Esophagus squamous epithelium (tissue), 5 donors: ENCODE measurements at regions not wholly inside any gene's neighbourhood (a gene's known extent, or its start where the extent isn't known, plus 50 kb on each side); places are given as distances from the start of the nearest gene placed in this dataset.

Source experiments
- DNase-seq: peaks from one replicate; lab custom pipeline; 2025; lab: John Stamatoyannopoulos, UW
- H3K27ac ChIP-seq, 4 donors: fragments of 200-600 bp; sonication (generic); one replicate each; pipeline ENCODE4 v1.5.1; 2016 to 2019; ENCODE audit warnings: mild to moderate bottlenecking in 1 of 4
- H3K27me3 ChIP-seq, 4 donors: fragments of 200-600 bp; sonication (generic); 1 replicate in 3 of 4; 2 replicates in 1 of 4; pipeline versions ENCODE4 v1.5.1 to v1.6.0; 2017 to 2021; ENCODE audit warnings: antibody characterized with exemption in 1 of 4
- H3K36me3 ChIP-seq, 3 donors: fragments of 200-600 bp; sonication (generic); one replicate each; pipeline ENCODE4 v1.5.1; 2016 to 2019
- H3K4me1 ChIP-seq, 3 donors: fragments of 200-600 bp; sonication (generic); one replicate each; pipeline ENCODE4 v1.5.1; 2017 to 2019
- H3K4me3 ChIP-seq, 4 donors: fragments of 200-600 bp; sonication (generic); 1 replicate in 3 of 4; 2 replicates in 1 of 4; pipeline ENCODE4 v1.5.1; 2016 to 2019; ENCODE audit warnings: mild to moderate bottlenecking in 2 of 4, moderate library complexity in 1 of 4
- H3K9me3 ChIP-seq, 3 donors: fragments of 200-600 bp; sonication (generic); one replicate each; pipeline ENCODE4 v1.5.1; 2016 to 2019
- POLR2A ChIP-seq, 4 donors: fragments of 450-650 bp; IDR thresholded peaks; one replicate each; pipeline ENCODE4 v1.6.1; 2017; ENCODE audit warnings: antibody characterized with exemption in 4 of 4, mild to moderate bottlenecking in 4 of 4, moderate library complexity in 3 of 4
- WGBS, 2 donors: methylation state at CpG; one replicate each; pipeline ENCODE4 v1.1.5; 2018; 5-methylcytosine and 5-hydroxymethylcytosine counted together
- intact Hi-C: fragments of 100-400 bp; cut with DNase I; formaldehyde crosslinking; loops from one replicate; pipeline ENCODE4 v1.15.0; 2022
- TF ChIP-seq, protein P1 (sequence below), 6 experiments: fragments of 450-650 bp in 4 of 6; fragments of 200-600 bp in 2 of 6; sonication (generic) in 2 of 6; IDR thresholded peaks; one replicate each; pipeline ENCODE4 v1.5.1; 2016 to 2019; ENCODE audit warnings: antibody characterized with exemption in 6 of 6, mild to moderate bottlenecking in 4 of 6, moderate library complexity in 4 of 6
- donor health status: DM: yes; HTN: yes; CAD: no.

DNA sequence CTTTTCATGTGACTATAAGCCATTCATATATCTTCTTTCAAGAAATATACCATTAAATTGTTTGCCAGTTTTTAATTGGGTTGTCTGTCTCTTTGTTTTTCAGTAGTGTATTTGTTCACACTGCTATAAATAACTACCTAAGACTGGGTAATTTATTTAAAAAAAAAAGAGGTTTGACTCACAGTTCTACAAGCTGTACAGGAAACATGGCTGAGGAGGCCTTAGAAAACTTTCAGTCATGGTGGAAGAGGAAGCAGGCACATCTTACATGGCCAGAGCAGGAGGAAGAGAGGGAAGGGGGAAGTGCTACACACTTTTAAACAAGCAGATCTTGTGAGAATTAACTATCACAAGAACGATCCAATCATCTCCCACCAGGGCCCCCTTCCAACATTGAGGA, 255.3 kb downstream of the EPM2A start:
- intact Hi-C loops = no loop called here
- TF ChIP-seq, protein P1, sequence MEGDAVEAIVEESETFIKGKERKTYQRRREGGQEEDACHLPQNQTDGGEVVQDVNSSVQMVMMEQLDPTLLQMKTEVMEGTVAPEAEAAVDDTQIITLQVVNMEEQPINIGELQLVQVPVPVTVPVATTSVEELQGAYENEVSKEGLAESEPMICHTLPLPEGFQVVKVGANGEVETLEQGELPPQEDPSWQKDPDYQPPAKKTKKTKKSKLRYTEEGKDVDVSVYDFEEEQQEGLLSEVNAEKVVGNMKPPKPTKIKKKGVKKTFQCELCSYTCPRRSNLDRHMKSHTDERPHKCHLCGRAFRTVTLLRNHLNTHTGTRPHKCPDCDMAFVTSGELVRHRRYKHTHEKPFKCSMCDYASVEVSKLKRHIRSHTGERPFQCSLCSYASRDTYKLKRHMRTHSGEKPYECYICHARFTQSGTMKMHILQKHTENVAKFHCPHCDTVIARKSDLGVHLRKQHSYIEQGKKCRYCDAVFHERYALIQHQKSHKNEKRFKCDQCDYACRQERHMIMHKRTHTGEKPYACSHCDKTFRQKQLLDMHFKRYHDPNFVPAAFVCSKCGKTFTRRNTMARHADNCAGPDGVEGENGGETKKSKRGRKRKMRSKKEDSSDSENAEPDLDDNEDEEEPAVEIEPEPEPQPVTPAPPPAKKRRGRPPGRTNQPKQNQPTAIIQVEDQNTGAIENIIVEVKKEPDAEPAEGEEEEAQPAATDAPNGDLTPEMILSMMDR (IDR thresholded peaks at IDR 0.05) = no peak
- TF ChIP-seq POLR2A (IDR thresholded peaks at IDR 0.05) = no peak
- no peak for DNase-seq
- H3K27ac ChIP-seq = no peak overlapping the region
- H3K27me3 ChIP-seq = no peaks in the 10 kb centered on the region
- peaks cover 0 to 12% (median 8%) of the 10 kb centered on the region in 3 donors for H3K9me3 ChIP-seq
- H3K4me1 ChIP-seq = peaks cover 0 to 4% (median 0%) of the 10 kb centered on the region in 3 donors
- no peaks in the 10 kb centered on the region for H3K36me3 ChIP-seq
- 80 to 86% methylated on average over 1 of the region's 1 CpG for WGBS, 2 donors
- no peak overlapping the region for H3K4me3 ChIP-seq

DNA sequence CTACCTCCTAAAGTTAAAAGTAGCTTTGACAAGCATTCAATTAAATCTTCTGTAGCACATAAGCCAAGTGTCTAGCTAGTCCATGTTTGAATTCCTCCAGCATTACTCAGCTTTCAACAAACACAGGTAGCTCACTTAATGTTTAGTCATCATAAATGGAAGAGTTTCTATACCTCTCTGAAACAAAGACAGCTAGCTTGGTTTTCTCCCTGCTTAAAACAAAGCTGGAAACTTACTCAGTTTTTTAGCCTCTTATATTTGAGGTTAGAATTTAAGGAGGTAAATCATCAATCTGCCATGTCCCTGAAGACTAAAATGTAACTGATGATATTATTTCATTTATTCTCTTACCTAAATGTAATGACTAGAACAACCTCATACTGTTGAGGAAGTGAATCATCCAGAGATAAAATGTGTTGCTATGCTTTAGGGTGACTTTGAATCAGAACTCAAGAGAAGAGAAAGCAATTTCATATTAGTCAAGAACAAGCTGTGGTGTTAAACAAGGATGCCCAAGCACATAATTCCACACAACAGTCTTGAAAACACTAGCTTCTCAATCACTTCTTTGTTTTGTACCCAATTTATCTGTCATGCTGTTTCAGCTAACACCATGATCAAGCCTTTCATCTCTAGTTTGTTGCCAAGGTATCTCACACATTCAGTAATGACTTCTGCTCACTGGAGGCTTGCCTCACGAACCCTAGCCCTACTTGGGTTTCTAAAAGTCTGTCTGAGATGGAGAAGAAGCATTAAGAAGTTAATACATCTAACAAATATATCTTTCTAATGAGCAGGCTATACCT, 251.9 kb downstream of the EPM2A start:
- Histone ChIP-seq H3K27me3 (no peaks in the 10 kb centered on the region), H3K27ac (no peak overlapping the region), H3K4me3 (no peak overlapping the region), H3K9me3 (no peaks in the 10 kb centered on the region), H3K4me1 (peaks cover 0 to 4% (median 0%) of the 10 kb centered on the region in 3 donors), H3K36me3 (no peaks in the 10 kb centered on the region)
- WGBS, 2 donors = 24 to 28% methylated on average over 1 of the region's 1 CpG
- no peak for DNase-seq
- TF ChIP-seq, protein P1 (IDR thresholded peaks at IDR 0.05) = no peak
- no peak for TF ChIP-seq POLR2A (IDR thresholded peaks at IDR 0.05)
- intact Hi-C loops = no loop called here

DNA sequence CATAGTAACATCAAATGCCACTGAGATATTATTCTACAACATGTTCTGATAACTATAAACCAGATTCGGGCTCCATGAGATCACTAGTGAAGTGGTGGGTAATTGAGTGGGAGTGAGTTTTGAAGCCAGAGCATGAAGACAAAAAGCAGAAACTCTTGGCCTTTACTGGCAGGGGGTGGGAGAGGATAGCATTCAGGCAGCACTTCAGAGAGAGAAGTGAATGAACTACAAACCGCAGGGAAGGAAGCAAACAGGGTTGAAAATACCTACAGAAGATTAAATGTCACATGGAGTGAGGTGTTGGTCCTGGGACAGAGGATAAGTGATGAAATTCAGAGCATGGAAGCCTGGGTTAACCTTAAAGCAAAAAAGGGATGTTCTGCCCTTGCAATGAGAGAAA, 250.0 kb downstream of the EPM2A start:
- intact Hi-C loops = no loop called here
- no peaks in the 10 kb centered on the region for H3K9me3 ChIP-seq
- 58 to 63% methylated on average over 2 of the region's 2 CpGs for WGBS, 2 donors
- no peak overlapping the region for H3K4me3 ChIP-seq
- no peaks in the 10 kb centered on the region for H3K36me3 ChIP-seq
- H3K27me3 ChIP-seq = no peaks in the 10 kb centered on the region
- no peak for DNase-seq
- peaks cover 0 to 4% (median 0%) of the 10 kb centered on the region in 3 donors for H3K4me1 ChIP-seq
- no peak for TF ChIP-seq POLR2A (IDR thresholded peaks at IDR 0.05)
- TF ChIP-seq, protein P1 (IDR thresholded peaks at IDR 0.05) = no peak
- H3K27ac ChIP-seq = no peak overlapping the region

DNA sequence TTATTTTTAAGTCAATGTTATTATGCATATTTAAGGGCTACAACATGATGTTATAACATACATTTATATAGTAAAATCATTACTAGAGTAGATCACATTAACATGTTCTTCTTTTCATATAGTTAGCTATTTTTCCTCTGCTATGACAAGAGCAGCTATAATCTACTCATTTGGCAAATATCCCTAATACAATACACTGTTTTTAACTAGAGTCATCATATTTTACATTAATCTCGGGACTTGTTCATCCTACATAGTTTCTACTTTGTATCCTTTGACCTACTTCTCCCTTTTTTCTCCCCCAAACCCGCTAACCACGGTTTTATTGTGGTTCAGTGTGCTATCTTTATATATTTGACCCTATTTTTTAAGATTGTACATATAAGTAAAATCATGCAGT, 249.0 kb downstream of the EPM2A start:
- Histone ChIP-seq H3K4me1 (peaks cover 0 to 4% (median 0%) of the 10 kb centered on the region in 3 donors), H3K36me3 (no peaks in the 10 kb centered on the region), H3K9me3 (no peaks in the 10 kb centered on the region), H3K27me3 (no peaks in the 10 kb centered on the region), H3K27ac (no peak overlapping the region), H3K4me3 (no peak overlapping the region)
- WGBS, 2 donors = 45 to 51% methylated on average over 3 of the region's 3 CpGs
- DNase-seq = no peak
- intact Hi-C loops = no loop called here
- TF ChIP-seq, protein P1 (IDR thresholded peaks at IDR 0.05) = no peak
- no peak for TF ChIP-seq POLR2A (IDR thresholded peaks at IDR 0.05)

DNA sequence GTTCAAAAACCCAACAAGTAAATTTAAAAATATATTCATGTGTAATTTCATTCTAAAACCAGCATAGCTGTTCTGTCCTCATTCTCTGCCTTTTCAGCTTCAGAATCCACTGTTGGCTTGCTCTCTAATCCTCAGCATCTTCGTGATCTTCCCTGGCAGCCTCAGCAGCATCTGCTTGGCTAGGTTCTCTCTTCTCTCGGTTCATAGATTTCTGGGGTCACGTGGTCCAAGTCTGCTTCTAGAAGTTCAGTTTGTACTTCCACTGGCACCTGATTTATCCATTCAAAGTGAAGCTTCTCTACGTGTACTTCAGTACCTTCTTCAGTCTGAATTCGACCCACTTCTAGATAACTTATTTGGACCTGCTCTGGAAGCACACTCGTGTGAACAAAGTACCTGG, 245.7 kb downstream of the EPM2A start:
- 71 to 77% methylated on average over 6 of the region's 6 CpGs for WGBS, 2 donors

More for the DNA sequence above, 245.7 kb downstream of the EPM2A start:
- DNase-seq = no peak
- H3K4me1 ChIP-seq = no peaks in the 10 kb centered on the region
- H3K9me3 ChIP-seq = no peaks in the 10 kb centered on the region
- H3K27ac ChIP-seq = no peak overlapping the region
- no peaks in the 10 kb centered on the region for H3K36me3 ChIP-seq
- H3K27me3 ChIP-seq = no peaks in the 10 kb centered on the region
- no peak overlapping the region for H3K4me3 ChIP-seq
- TF ChIP-seq, protein P1 (IDR thresholded peaks at IDR 0.05) = no peak
- TF ChIP-seq POLR2A (IDR thresholded peaks at IDR 0.05) = no peak
- intact Hi-C loops = no loop called here
